ENCODE measurements at regions not wholly inside any gene's neighbourhood (a gene's known extent, or its start where the extent isn't known, plus 50 kb on each side); places are given as distances from the start of the nearest gene placed in this dataset.

DNA sequence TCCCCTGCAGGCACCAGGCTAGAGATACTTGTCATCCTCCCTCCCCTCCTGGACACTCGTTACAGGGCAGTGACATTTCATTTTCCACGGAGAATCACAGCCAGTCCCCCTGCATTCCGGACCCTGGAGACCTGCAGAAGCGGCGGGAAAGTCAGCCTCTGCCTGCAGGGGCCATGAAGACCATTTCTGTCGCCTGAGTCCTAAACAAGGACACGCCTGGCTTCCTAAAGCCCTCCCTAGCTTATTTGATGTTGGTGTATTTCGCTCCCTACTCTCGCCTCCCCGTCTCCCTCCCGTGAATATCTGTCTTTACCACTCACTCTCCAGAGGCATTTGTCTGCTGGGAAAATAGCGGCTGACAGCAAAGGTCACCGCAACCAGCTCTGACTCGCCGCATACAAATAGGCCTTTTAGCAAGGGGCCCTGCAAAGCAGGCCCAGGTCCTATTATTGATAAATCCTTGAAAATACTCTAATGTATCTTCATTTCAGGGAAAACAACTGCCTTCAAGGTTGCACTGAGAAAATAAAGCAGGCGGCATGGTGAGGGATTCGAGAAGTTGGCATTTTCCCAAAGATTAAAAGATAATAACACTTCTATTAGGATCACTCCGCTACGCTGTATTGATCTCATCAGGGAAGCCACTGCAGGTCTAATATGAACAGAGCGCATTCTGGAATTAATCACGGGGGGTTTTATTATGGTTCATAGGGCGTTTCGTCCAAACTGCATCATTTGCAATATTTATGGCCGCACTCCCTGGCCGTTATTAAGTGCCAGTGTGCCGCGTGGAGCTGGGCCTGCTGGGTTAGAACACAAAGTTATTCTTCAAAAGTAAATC lies 447.1 kb upstream of the CDH5 start:
- no peaks in the 10 kb centered on the region for H3K79me1 ChIP-seq (ENCODE audit: low read depth, low read length)
- H2BK120ac ChIP-seq (replicated peaks; ENCODE audit: low read depth, low read length): no peak overlapping the region
- no peak overlapping the region for H4K5ac ChIP-seq (ENCODE audit: insufficient read length, low read depth, low read length)
- WGBS, 2 experiments (ENCODE audit: extremely low coverage in 1 of 2, insufficient coverage in 1 of 2, insufficient read length in 1 of 2, insufficient replicate concordance in 2 of 2, low coverage in 1 of 2, low lambda C conversion rate in 2 of 2, missing lambda C conversion rate in 1 of 2): 83% methylated on average over 27 of the region's 27 CpGs; no CpG with 5 or more reads in 1 of the 2 experiments
- peaks cover 0 to 5% (median under 1%) of the 10 kb centered on the region in 4 experiments; a peak in 3 of 7 replicates for H3K4me1 ChIP-seq (replicated peaks in 1 of 4; ENCODE audit: control insufficient read depth in 3 of 4, insufficient read depth in 4 of 4, low read length in 3 of 4)
- no peaks in the 10 kb centered on the region for H3K23me2 ChIP-seq (ENCODE audit: low read depth, low read length)
- H3K36me3 ChIP-seq (ENCODE audit: control insufficient read depth in 2 of 4, insufficient read depth in 4 of 4, low read length in 3 of 4): no peaks in the 10 kb centered on the region
- H2BK15ac ChIP-seq (ENCODE audit: low read length): no peak overlapping the region
- no peak overlapping the region for H4K91ac ChIP-seq (replicated peaks; ENCODE audit: insufficient read length, low read length)
- H3K4ac ChIP-seq (replicated peaks; ENCODE audit: insufficient read length, low read depth, low read length): no peak overlapping the region
- TF ChIP-seq, protein P1, sequence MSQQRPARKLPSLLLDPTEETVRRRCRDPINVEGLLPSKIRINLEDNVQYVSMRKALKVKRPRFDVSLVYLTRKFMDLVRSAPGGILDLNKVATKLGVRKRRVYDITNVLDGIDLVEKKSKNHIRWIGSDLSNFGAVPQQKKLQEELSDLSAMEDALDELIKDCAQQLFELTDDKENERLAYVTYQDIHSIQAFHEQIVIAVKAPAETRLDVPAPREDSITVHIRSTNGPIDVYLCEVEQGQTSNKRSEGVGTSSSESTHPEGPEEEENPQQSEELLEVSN (IDR thresholded peaks at IDR 0.05): peak; percentile 76
- TF ChIP-seq YY1 (IDR thresholded peaks at IDR 0.05; ENCODE audit: low read depth, low read length) (no peak), TAF7 (optimal IDR thresholded peaks at IDR 0.05; ENCODE audit: borderline replicate concordance, low read depth, low read length) (no peak), BRCA1 (IDR thresholded peaks at IDR 0.05; ENCODE audit: low read depth, low read length) (no peak), HDAC6 (IDR thresholded peaks at IDR 0.05; ENCODE audit: low read depth, low read length) (no peak), PHF8 (conservative IDR thresholded peaks at IDR 0.05; ENCODE audit: low read depth, low read length) (no peak), CTBP2 (IDR thresholded peaks at IDR 0.05; ENCODE audit: borderline replicate concordance, insufficient read depth, insufficient read length, low read length) (no peak)
- no peak overlapping the region for H2AK5ac ChIP-seq (ENCODE audit: low read depth, low read length)
- H3K4me3 ChIP-seq (ENCODE audit: extremely low read depth in 1 of 4, insufficient read depth in 2 of 4, low read depth in 3 of 4, low read length in 4 of 4): no peak overlapping the region
- no peak for FAIRE-seq
- H3K14ac ChIP-seq (ENCODE audit: insufficient read length): no peak overlapping the region
- H2AFZ ChIP-seq (ENCODE audit: low read length): no peak overlapping the region
- H3K27ac ChIP-seq (ENCODE audit: low read depth, low read length): no peak overlapping the region
- POLR2A ChIA-PET (ENCODE audit: partially characterized antibody): no interaction called here
- H3K27me3 ChIP-seq (replicated peaks in 1 of 4; ENCODE audit: control insufficient read depth in 3 of 4, extremely low read depth in 1 of 4, insufficient read depth in 3 of 4, low read length in 3 of 4): peaks cover 0 to 2% (median 0%) of the 10 kb centered on the region in 4 experiments; a peak in 2 of 7 replicates
- H3K9ac ChIP-seq (replicated peaks in 1 of 4; ENCODE audit: extremely low read depth in 1 of 4, low read depth in 3 of 4, low read length in 3 of 4): no peak overlapping the region
- H3K9me3 ChIP-seq (ENCODE audit: insufficient read depth in 2 of 2, low read depth in 1 of 2, low read length in 1 of 2): no peaks in the 10 kb centered on the region
- no peak for DNase-seq (ENCODE audit: low read depth in 1 of 2, low spot score in 2 of 2)
- no peak overlapping the region; the same call in 1 of the 2 replicates for H4K8ac ChIP-seq (ENCODE audit: extremely low read depth, insufficient read depth, low read length)
- H4K20me1 ChIP-seq (replicated peaks in 1 of 2; ENCODE audit: control insufficient read depth in 1 of 2, insufficient read depth in 2 of 2, low read length in 2 of 2): no peaks in the 10 kb centered on the region
- no peaks in the 10 kb centered on the region for H3K79me2 ChIP-seq (ENCODE audit: control insufficient read depth in 1 of 2, insufficient read depth in 2 of 2, low read length in 2 of 2)
- 0 out of 2 replicates have a peak overlapping the region, but pooled peaks have one; percentile 61 for H2BK20ac ChIP-seq (ENCODE audit: low read length)
- no peak overlapping the region for H3K56ac ChIP-seq (replicated peaks; ENCODE audit: insufficient read length, low read depth, low read length)
- H3K23ac ChIP-seq (ENCODE audit: insufficient read length): no peak overlapping the region
- H3K18ac ChIP-seq (ENCODE audit: extremely low read depth, low read length): no peak overlapping the region
- H3K4me2 ChIP-seq (ENCODE audit: insufficient read depth in 1 of 2, low read depth in 2 of 2, low read length in 2 of 2): no peak overlapping the region
- CTCF ChIA-PET (ENCODE audit: partially characterized antibody): interaction anchor here (1.0 to 1.4 kb wide), 2 partner anchors 9 to 18 kb away, joined by 4 to 5 read pairs; no protein-coding TSS in a partner anchor
- no peak overlapping the region for H2BK5ac ChIP-seq (ENCODE audit: low read depth, low read length)
- 0 out of 2 replicates have a peak overlapping the region, but pooled peaks have one; percentile 68 for H2BK12ac ChIP-seq (ENCODE audit: low read depth, low read length)

Measured in H1 (cell line).